ENCODE measurements at regions not wholly inside any gene's neighbourhood (a gene's known extent, or its start where the extent isn't known, plus 50 kb on each side); places are given as distances from the start of the nearest gene placed in this dataset.

- TF ChIP-seq CTCF (conservative IDR thresholded peaks at IDR 0.05; ENCODE audit: low read length): no peak
- no peak for TF ChIP-seq EZH2phosphoT487 (IDR thresholded peaks at IDR 0.05; ENCODE audit: borderline replicate concordance)
These were observed 353.1 kb downstream of the METTL15 start for GRCh38 chr11:28461338-28461737.

Measured in Loucy (cell line).